ENCODE measurements at regions not wholly inside any gene's neighbourhood (a gene's known extent, or its start where the extent isn't known, plus 50 kb on each side); places are given as distances from the start of the nearest gene placed in this dataset.

GRCh38 chr16:26295625-26296304, 604.0 kb downstream of the HS3ST4 start:
- no peak overlapping the region for H3K4me3 Mint-ChIP-seq (ENCODE audit: unreplicated experiment)
- no peak for DNase-seq (ENCODE audit: unreplicated experiment)
- peaks cover 27% of the 10 kb centered on the region for H3K9me3 Mint-ChIP-seq (ENCODE audit: unreplicated experiment)
- intact Hi-C loops (cut with micrococcal nuclease), result no loop called here
- ChIA-PET POLR2A (no interaction called here), CTCF (interaction anchor here (0.5 kb wide), 1 partner anchor 610 kb away, joined by 4 read pairs; no protein-coding TSS in a partner anchor)
- no peak for TF ChIP-seq CTCF (IDR thresholded peaks at IDR 0.05; ENCODE audit: unreplicated experiment)
- H3K27ac Mint-ChIP-seq (ENCODE audit: low read depth, unreplicated experiment), result no peak overlapping the region
- BruUV-seq (replicated peaks), result no TSS peak
- no peaks in the 10 kb centered on the region for H3K27me3 Mint-ChIP-seq (ENCODE audit: insufficient read depth, unreplicated experiment)
- no peaks in the 10 kb centered on the region for H3K4me1 Mint-ChIP-seq (ENCODE audit: insufficient read depth, unreplicated experiment)
- no peaks in the 10 kb centered on the region for H3K36me3 Mint-ChIP-seq (ENCODE audit: insufficient read depth, unreplicated experiment)

GRCh38 chr16:26301516-26301915, 609.8 kb downstream of the HS3ST4 start:
- DNase-seq (ENCODE audit: unreplicated experiment), result no peak
- H3K4me1 Mint-ChIP-seq (ENCODE audit: insufficient read depth, unreplicated experiment), result no peaks in the 10 kb centered on the region
- no peak for TF ChIP-seq CTCF (IDR thresholded peaks at IDR 0.05; ENCODE audit: unreplicated experiment)
- H3K4me3 Mint-ChIP-seq (ENCODE audit: unreplicated experiment), result no peak overlapping the region
- intact Hi-C loops (cut with micrococcal nuclease), result no loop called here
- BruUV-seq (replicated peaks), result no TSS peak
- ChIA-PET POLR2A (no interaction called here), CTCF (no interaction called here)
- H3K27ac Mint-ChIP-seq (ENCODE audit: low read depth, unreplicated experiment), result no peak overlapping the region
- no peaks in the 10 kb centered on the region for H3K36me3 Mint-ChIP-seq (ENCODE audit: insufficient read depth, unreplicated experiment)
- no peaks in the 10 kb centered on the region for H3K27me3 Mint-ChIP-seq (ENCODE audit: insufficient read depth, unreplicated experiment)
- H3K9me3 Mint-ChIP-seq (ENCODE audit: unreplicated experiment), result peaks cover 26% of the 10 kb centered on the region

- ChIA-PET POLR2A (no interaction called here), CTCF (interaction anchor here (0.5 kb wide), 1 partner anchor 9 kb away, joined by 3 read pairs; no protein-coding TSS in a partner anchor)
- DNase-seq (ENCODE audit: unreplicated experiment), result no peak
- H3K27me3 Mint-ChIP-seq (ENCODE audit: insufficient read depth, unreplicated experiment), result no peaks in the 10 kb centered on the region
- BruUV-seq (replicated peaks), result no TSS peak
- TF ChIP-seq CTCF (IDR thresholded peaks at IDR 0.05; ENCODE audit: unreplicated experiment), result no peak
- peaks cover 33% of the 10 kb centered on the region for H3K9me3 Mint-ChIP-seq (ENCODE audit: unreplicated experiment)
- intact Hi-C loops (cut with micrococcal nuclease), result no loop called here
- no peak overlapping the region for H3K27ac Mint-ChIP-seq (ENCODE audit: low read depth, unreplicated experiment)
- H3K4me3 Mint-ChIP-seq (ENCODE audit: unreplicated experiment), result no peak overlapping the region
- peaks cover 12% of the 10 kb centered on the region for H3K36me3 Mint-ChIP-seq (ENCODE audit: insufficient read depth, unreplicated experiment)
- no peaks in the 10 kb centered on the region for H3K4me1 Mint-ChIP-seq (ENCODE audit: insufficient read depth, unreplicated experiment)
Measured at GRCh38 chr16:26316683-26317464, 625.1 kb downstream of the HS3ST4 start.

- H3K9me3 Mint-ChIP-seq (ENCODE audit: unreplicated experiment), result peaks cover 33% of the 10 kb centered on the region
Measured at GRCh38 chr16:26317885-26318284, 626.1 kb downstream of the HS3ST4 start.

More at GRCh38 chr16:26317885-26318284, 626.1 kb downstream of the HS3ST4 start:
- BruUV-seq (replicated peaks), result no TSS peak
- Mint-ChIP-seq H3K27ac (ENCODE audit: low read depth, unreplicated experiment) (no peak overlapping the region), H3K27me3 (ENCODE audit: insufficient read depth, unreplicated experiment) (no peaks in the 10 kb centered on the region), H3K36me3 (ENCODE audit: insufficient read depth, unreplicated experiment) (peaks cover 12% of the 10 kb centered on the region), H3K4me3 (ENCODE audit: unreplicated experiment) (no peak overlapping the region), H3K4me1 (ENCODE audit: insufficient read depth, unreplicated experiment) (no peaks in the 10 kb centered on the region)
- intact Hi-C loops (cut with micrococcal nuclease), result no loop called here
- CTCF ChIA-PET, result interaction anchor here (0.5 to 0.6 kb wide), 2 partner anchors 10 to 302 kb away, joined by 3 to 4 read pairs; no protein-coding TSS in a partner anchor
- TF ChIP-seq CTCF (IDR thresholded peaks at IDR 0.05; ENCODE audit: unreplicated experiment), result no peak
- POLR2A ChIA-PET, result no interaction called here
- DNase-seq (ENCODE audit: unreplicated experiment), result no peak

Data from MCF 10A (cell line).